ENCODE measurements at regions not wholly inside any gene's neighbourhood (a gene's known extent, or its start where the extent isn't known, plus 50 kb on each side); places are given as distances from the start of the nearest gene placed in this dataset.

DNA sequence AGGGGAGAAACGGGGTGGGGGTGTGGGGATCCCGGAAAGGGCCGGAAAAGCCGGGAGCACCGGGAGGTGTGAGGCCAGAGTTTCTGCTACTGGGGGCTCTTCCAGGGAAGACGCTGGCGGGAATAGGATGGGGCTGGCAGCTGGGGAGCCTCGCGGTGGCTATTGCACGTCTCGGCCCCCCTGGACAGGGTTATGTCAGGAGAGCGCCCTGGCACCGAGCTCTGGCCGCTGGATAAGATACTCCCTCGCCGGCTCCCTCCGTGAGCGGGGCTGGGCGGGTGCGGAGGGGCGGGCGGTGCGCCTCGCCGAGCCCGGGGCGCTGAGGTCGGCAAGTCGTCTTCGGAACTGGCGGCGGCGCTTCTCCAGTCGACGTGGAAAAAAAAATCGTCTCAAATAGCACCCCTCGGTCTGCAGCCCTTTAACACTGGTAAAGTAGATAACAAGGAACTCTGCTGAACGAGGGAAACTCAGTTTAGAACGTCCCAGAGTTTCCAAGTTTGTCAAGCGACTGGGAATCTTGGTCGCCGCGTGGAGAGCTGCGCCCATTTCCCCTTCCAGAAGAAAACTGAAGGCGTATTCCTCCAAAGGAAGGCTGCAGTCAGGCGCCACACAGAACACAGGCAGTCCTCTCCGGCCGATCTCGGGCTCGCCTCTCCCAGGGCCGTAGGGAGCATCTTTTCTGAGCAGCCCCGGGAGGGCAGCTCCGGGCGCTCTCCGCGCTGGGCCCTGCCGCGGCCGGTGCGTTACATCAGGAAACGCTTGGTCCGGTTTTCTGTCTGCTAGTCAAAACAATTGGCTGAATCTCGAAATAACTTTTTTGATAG is 115.1 kb downstream of the KCNRG start:
- TF ChIP-seq EZH2 (IDR thresholded peaks at IDR 0.05; ENCODE audit: insufficient read depth, low read length) = peak; percentile 11
- TF ChIP-seq, protein P1, sequence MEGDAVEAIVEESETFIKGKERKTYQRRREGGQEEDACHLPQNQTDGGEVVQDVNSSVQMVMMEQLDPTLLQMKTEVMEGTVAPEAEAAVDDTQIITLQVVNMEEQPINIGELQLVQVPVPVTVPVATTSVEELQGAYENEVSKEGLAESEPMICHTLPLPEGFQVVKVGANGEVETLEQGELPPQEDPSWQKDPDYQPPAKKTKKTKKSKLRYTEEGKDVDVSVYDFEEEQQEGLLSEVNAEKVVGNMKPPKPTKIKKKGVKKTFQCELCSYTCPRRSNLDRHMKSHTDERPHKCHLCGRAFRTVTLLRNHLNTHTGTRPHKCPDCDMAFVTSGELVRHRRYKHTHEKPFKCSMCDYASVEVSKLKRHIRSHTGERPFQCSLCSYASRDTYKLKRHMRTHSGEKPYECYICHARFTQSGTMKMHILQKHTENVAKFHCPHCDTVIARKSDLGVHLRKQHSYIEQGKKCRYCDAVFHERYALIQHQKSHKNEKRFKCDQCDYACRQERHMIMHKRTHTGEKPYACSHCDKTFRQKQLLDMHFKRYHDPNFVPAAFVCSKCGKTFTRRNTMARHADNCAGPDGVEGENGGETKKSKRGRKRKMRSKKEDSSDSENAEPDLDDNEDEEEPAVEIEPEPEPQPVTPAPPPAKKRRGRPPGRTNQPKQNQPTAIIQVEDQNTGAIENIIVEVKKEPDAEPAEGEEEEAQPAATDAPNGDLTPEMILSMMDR (IDR thresholded peaks at IDR 0.05; ENCODE audit: insufficient read depth, low read depth, low read length) = no peak

All from astrocyte (in vitro differentiated cells and primary cell).